H1 (cell line): ENCODE measurements at regions not wholly inside any gene's neighbourhood (a gene's known extent, or its start where the extent isn't known, plus 50 kb on each side); places are given as distances from the start of the nearest gene placed in this dataset.

ENCODE experiments used
- CTCF ChIA-PET: fragments of 300-600 bp; sonication (Branson Sonifier 250); formaldehyde crosslinking; loops from one replicate; lab custom pipeline; 2021; ENCODE audit not compliant: partially characterized antibody; lab: Charles Lee
- POLR2A ChIA-PET: fragments of 300-600 bp; sonication (Branson Sonifier 250); formaldehyde crosslinking; loops from one replicate; lab custom pipeline; 2021; ENCODE audit warnings: inconsistent platforms; ENCODE audit not compliant: partially characterized antibody; lab: Charles Lee
- DNase-seq, 2 experiments: peaks; one replicate each; pipeline versions ENCODE4 v3.0.0 to v3.0.0-alpha.2; 2010 to 2022; ENCODE audit warnings: low spot score in 2 of 2, low read depth in 1 of 2, mixed read lengths in 1 of 2
- FAIRE-seq: peaks from 2 replicates; lab custom pipeline; 2011; peaks lifted over from hg19 to GRCh38; lab: Jason Lieb, UNC
- H2AFZ ChIP-seq: 2 replicates; pipeline ENCODE4 v1.8.1; 2012; ENCODE audit warnings: low read length, inconsistent platforms
- H2AK5ac ChIP-seq: 2 replicates; pipeline ENCODE4 v1.6.1; 2013; ENCODE audit warnings: low read depth, low read length
- H2BK120ac ChIP-seq: replicated peaks from 2 replicates; pipeline ENCODE3; 2013; ENCODE audit warnings: low read depth, low read length, inconsistent platforms
- H2BK12ac ChIP-seq: 2 replicates; pipeline ENCODE4 v1.6.1; 2013; ENCODE audit warnings: low read depth, low read length
- H2BK15ac ChIP-seq: 2 replicates; pipeline ENCODE4 v1.6.1; 2013; ENCODE audit warnings: low read length
- H2BK20ac ChIP-seq: 2 replicates; pipeline ENCODE4 v1.6.1; 2013; ENCODE audit warnings: low read length
- H2BK5ac ChIP-seq: 2 replicates; pipeline ENCODE4 v1.6.1; 2013; ENCODE audit warnings: low read depth, low read length
- H3K14ac ChIP-seq: 2 replicates; pipeline ENCODE4 v1.6.1; 2013; ENCODE audit warnings: inconsistent platforms; ENCODE audit not compliant: insufficient read length
- H3K18ac ChIP-seq: 2 replicates; pipeline ENCODE4 v1.6.1; 2013; ENCODE audit warnings: low read length; ENCODE audit errors: extremely low read depth
- H3K23ac ChIP-seq: 2 replicates; pipeline ENCODE4 v1.6.1; 2013; ENCODE audit warnings: inconsistent platforms; ENCODE audit not compliant: insufficient read length
- H3K23me2 ChIP-seq: 2 replicates; pipeline ENCODE4 v1.6.1; 2013; ENCODE audit warnings: low read depth, low read length
- H3K27ac ChIP-seq: 2 replicates; pipeline ENCODE4 v1.6.1; 2011; ENCODE audit warnings: low read depth, low read length, inconsistent platforms
- H3K27me3 ChIP-seq, 4 experiments: replicated peaks in 1 of 4; 1 replicate in 1 of 4; 2 replicates in 3 of 4; pipeline versions ENCODE4 v1.6.1 to v1.8.1; 2011 to 2013; ENCODE audit warnings: low read length in 3 of 4, mild to moderate bottlenecking in 3 of 4, inconsistent platforms in 2 of 4, mixed read lengths in 2 of 4, moderate library complexity in 1 of 4; ENCODE audit not compliant: control insufficient read depth in 3 of 4, insufficient read depth in 3 of 4; ENCODE audit errors: extremely low read depth in 1 of 4
- H3K36me3 ChIP-seq, 4 experiments: 2 replicates each; pipeline versions ENCODE4 v1.6.1 to v1.8.1; 2011 to 2013; ENCODE audit warnings: mild to moderate bottlenecking in 4 of 4, low read length in 3 of 4, moderate library complexity in 2 of 4, control low read depth in 1 of 4, inconsistent platforms in 1 of 4; ENCODE audit not compliant: insufficient read depth in 4 of 4, control insufficient read depth in 2 of 4
- H3K4ac ChIP-seq: replicated peaks from 2 replicates; pipeline ENCODE3; 2013; ENCODE audit warnings: low read length, low read depth, mixed read lengths, inconsistent platforms; ENCODE audit not compliant: insufficient read length
- H3K4me1 ChIP-seq, 4 experiments: replicated peaks in 1 of 4; 1 replicate in 1 of 4; 2 replicates in 3 of 4; pipeline versions ENCODE4 v1.6.1 to v1.8.1; 2011 to 2013; ENCODE audit warnings: low read length in 3 of 4, inconsistent platforms in 2 of 4, mixed read lengths in 1 of 4; ENCODE audit not compliant: insufficient read depth in 4 of 4, control insufficient read depth in 3 of 4
- H3K4me2 ChIP-seq, 2 experiments: 2 replicates each; pipeline versions ENCODE4 v1.6.1 to v1.8.1; 2011 to 2013; ENCODE audit warnings: low read depth in 2 of 2, low read length in 2 of 2, control low read depth in 1 of 2, inconsistent platforms in 1 of 2, mild to moderate bottlenecking in 1 of 2; ENCODE audit not compliant: insufficient read depth in 1 of 2
- H3K4me3 ChIP-seq, 4 experiments: fragments of 200-600, 300-600 bp in 1 of 4; sonication (generic), shearing (Covaris generic), sonication (Bioruptor Twin) in 1 of 4; 2 replicates each; pipeline versions ENCODE4 v1.5.1 to v1.8.1; 2011 to 2016; ENCODE audit warnings: low read length in 4 of 4, low read depth in 3 of 4, control low read depth in 2 of 4, inconsistent platforms in 2 of 4, mild to moderate bottlenecking in 2 of 4, mixed read lengths in 1 of 4, moderate library complexity in 1 of 4; ENCODE audit not compliant: insufficient read depth in 2 of 4; ENCODE audit errors: extremely low read depth in 1 of 4
- H3K56ac ChIP-seq: replicated peaks from 2 replicates; pipeline ENCODE3; 2013; ENCODE audit warnings: low read depth, mild to moderate bottlenecking, mixed read lengths, low read length, inconsistent platforms; ENCODE audit not compliant: insufficient read length
- H3K79me1 ChIP-seq: 2 replicates; pipeline ENCODE4 v1.6.1; 2013; ENCODE audit warnings: low read depth, low read length, control low read depth
- H3K79me2 ChIP-seq, 2 experiments: 2 replicates each; pipeline versions ENCODE4 v1.6.1 to v1.8.1; 2012 to 2013; ENCODE audit warnings: low read length in 2 of 2, mild to moderate bottlenecking in 2 of 2, inconsistent platforms in 1 of 2; ENCODE audit not compliant: insufficient read depth in 2 of 2, control insufficient read depth in 1 of 2
- H3K9ac ChIP-seq, 4 experiments: replicated peaks in 1 of 4; 1 replicate in 1 of 4; 2 replicates in 3 of 4; pipeline versions ENCODE4 v1.6.1 to v1.8.1; 2011 to 2013; ENCODE audit warnings: low read depth in 3 of 4, low read length in 3 of 4, control low read depth in 2 of 4, mild to moderate bottlenecking in 2 of 4, moderate library complexity in 2 of 4, inconsistent platforms in 1 of 4; ENCODE audit errors: extremely low read depth in 1 of 4
- H3K9me3 ChIP-seq, 2 experiments: 2 replicates each; pipeline versions ENCODE4 v1.6.1 to v1.8.1; 2012 to 2013; ENCODE audit warnings: mild to moderate bottlenecking in 2 of 2, moderate library complexity in 2 of 2, control low read depth in 1 of 2, inconsistent platforms in 1 of 2, low read depth in 1 of 2, low read length in 1 of 2, mixed read lengths in 1 of 2; ENCODE audit not compliant: insufficient read depth in 2 of 2
- H4K20me1 ChIP-seq, 2 experiments: replicated peaks in 1 of 2; 2 replicates each; pipeline versions ENCODE3 to v1.8.1; 2011 to 2013; ENCODE audit warnings: inconsistent platforms in 2 of 2, low read length in 2 of 2, mild to moderate bottlenecking in 1 of 2; ENCODE audit not compliant: insufficient read depth in 2 of 2, control insufficient read depth in 1 of 2
- H4K5ac ChIP-seq: 2 replicates; pipeline ENCODE4 v1.6.1; 2013; ENCODE audit warnings: low read length, low read depth, mixed read lengths, inconsistent platforms; ENCODE audit not compliant: insufficient read length
- H4K8ac ChIP-seq: 2 replicates; pipeline ENCODE4 v1.8.0; 2013; ENCODE audit warnings: mild to moderate bottlenecking, moderate library complexity, low read length, inconsistent platforms; ENCODE audit not compliant: insufficient read depth; ENCODE audit errors: extremely low read depth
- H4K91ac ChIP-seq: replicated peaks from 2 replicates; pipeline ENCODE3; 2013; ENCODE audit warnings: low read length, mixed read lengths, inconsistent platforms; ENCODE audit not compliant: insufficient read length
- CBX5 ChIP-seq: fragments of 300-800, 300-1000 bp; sonication (generic); IDR thresholded peaks from 2 replicates; pipeline ENCODE4 v1.7.1; 2016; ENCODE audit warnings: antibody characterized with exemption, low read length, low read depth
- GABPA ChIP-seq: IDR thresholded peaks from 2 replicates; pipeline ENCODE4 v1.6.1; 2011; ENCODE audit warnings: mild to moderate bottlenecking, low read length, moderate library complexity, borderline replicate concordance; ENCODE audit not compliant: insufficient read depth
- WGBS, 2 experiments: shearing (Covaris generic) in 1 of 2; methylation state at CpG; one replicate each; pipeline versions ENCODE4 v1.1.6 to v1.1.7; 2013 to 2015; ENCODE audit warnings: low lambda C conversion rate in 2 of 2, mixed read lengths in 2 of 2, inconsistent platforms in 1 of 2, low coverage in 1 of 2, missing lambda C conversion rate in 1 of 2; ENCODE audit not compliant: insufficient replicate concordance in 2 of 2, insufficient coverage in 1 of 2, insufficient read length in 1 of 2; ENCODE audit errors: extremely low coverage in 1 of 2, missing lambda C conversion rate in 1 of 2; 5-methylcytosine and 5-hydroxymethylcytosine counted together

DNA sequence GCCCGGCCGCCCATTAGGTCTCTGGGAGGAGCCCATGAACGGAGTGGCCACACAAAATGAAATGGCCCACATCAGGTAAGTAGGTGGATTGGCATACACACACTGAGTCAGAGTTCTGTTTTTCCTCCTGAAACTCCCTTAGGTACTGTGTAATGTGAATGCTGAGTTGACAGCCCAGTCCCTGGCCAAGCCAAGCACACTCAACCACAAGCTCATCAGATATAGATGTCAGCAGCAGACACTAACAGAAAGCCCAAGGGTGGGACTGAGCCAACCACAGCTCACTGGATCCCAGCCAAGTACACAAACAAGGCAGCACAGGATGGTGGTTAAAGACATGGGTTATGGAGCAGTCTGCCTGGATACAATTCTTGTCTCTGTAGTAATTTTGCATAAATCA is 403.4 kb downstream of the GJA1 start:
- TF ChIP-seq CBX5 = no peak
- no peak for TF ChIP-seq GABPA
- H3K27ac ChIP-seq = no peak overlapping the region
- no peak overlapping the region for H3K4ac ChIP-seq
- no peak overlapping the region for H2AK5ac ChIP-seq
- no peaks in the 10 kb centered on the region for H3K79me1 ChIP-seq
- no peak overlapping the region for H2BK15ac ChIP-seq
- no peak overlapping the region for H4K8ac ChIP-seq
- no peak overlapping the region for H4K5ac ChIP-seq
- CTCF ChIA-PET = interaction anchor here (1.4 to 2.6 kb wide), 2 partner anchors 9 to 11 kb away, joined by 7 to 9 read pairs; no protein-coding TSS in a partner anchor
- H3K23me2 ChIP-seq = no peaks in the 10 kb centered on the region
- no peak overlapping the region for H3K9ac ChIP-seq
- no peak overlapping the region for H3K4me2 ChIP-seq
- FAIRE-seq (no peak), DNase-seq (no peak)
- no peak overlapping the region for H4K91ac ChIP-seq
- H3K14ac ChIP-seq = no peak overlapping the region
- H3K23ac ChIP-seq = no peak overlapping the region
- no peaks in the 10 kb centered on the region for H3K36me3 ChIP-seq
- no peaks in the 10 kb centered on the region for H4K20me1 ChIP-seq
- no peak overlapping the region for H2BK5ac ChIP-seq
- no peaks in the 10 kb centered on the region for H3K9me3 ChIP-seq
- H3K4me1 ChIP-seq = no peaks in the 10 kb centered on the region
- POLR2A ChIA-PET = interaction anchor here (1.0 kb wide), 1 partner anchor 11 kb away, joined by 3 read pairs; no protein-coding TSS in a partner anchor
- no peaks in the 10 kb centered on the region for H3K79me2 ChIP-seq
- H3K56ac ChIP-seq = no peak overlapping the region
- H3K18ac ChIP-seq = no peak overlapping the region
- H2BK20ac ChIP-seq = peak overlapping the region; percentile 9; the same call in 1 of the 2 replicates
- no peak overlapping the region for H2BK12ac ChIP-seq
- 95% methylated on average over 3 of the region's 3 CpGs; no CpG with 5 or more reads in 1 of the 2 experiments for WGBS, 2 experiments
- H2BK120ac ChIP-seq = no peak overlapping the region
- H2AFZ ChIP-seq = no peak overlapping the region
- no peaks in the 10 kb centered on the region for H3K27me3 ChIP-seq
- no peak overlapping the region for H3K4me3 ChIP-seq
